GM23248 (cell line): ENCODE measurements at regions not wholly inside any gene's neighbourhood (a gene's known extent, or its start where the extent isn't known, plus 50 kb on each side); places are given as distances from the start of the nearest gene placed in this dataset.

Source experiments
- DNase-seq: peaks from one replicate; pipeline ENCODE4 v3.0.0-alpha.2; 2015
- H2AFZ ChIP-seq: fragments of 200-600 bp; sonication (generic); 2 replicates; pipeline ENCODE4 v1.6.1; 2016; ENCODE audit warnings: antibody characterized with exemption
- H3F3A ChIP-seq: fragments of 200-600 bp; sonication (generic); 2 replicates; pipeline ENCODE4 v1.6.1; 2016; ENCODE audit warnings: mild to moderate bottlenecking, antibody characterized with exemption, mixed run types; ENCODE audit not compliant: insufficient read depth
- H3K27ac ChIP-seq: fragments of 200-600 bp; sonication (generic); 2 replicates; pipeline ENCODE4 v1.5.1; 2016; ENCODE audit warnings: mild to moderate bottlenecking
- H3K27me3 ChIP-seq: fragments of 200-600 bp; sonication (generic); replicated peaks from 2 replicates; pipeline ENCODE4 v1.6.1; 2016; ENCODE audit warnings: mild to moderate bottlenecking; ENCODE audit not compliant: insufficient read depth
- H3K36me3 ChIP-seq: fragments of 200-600 bp; sonication (generic); 2 replicates; pipeline ENCODE4 v1.6.1; 2016; ENCODE audit warnings: low read depth, mild to moderate bottlenecking
- H3K4me1 ChIP-seq: fragments of 200-600 bp; sonication (generic); 2 replicates; pipeline ENCODE4 v1.6.1; 2016; ENCODE audit warnings: mild to moderate bottlenecking; ENCODE audit not compliant: insufficient read depth
- H3K4me2 ChIP-seq: fragments of 200-600 bp; sonication (generic); one replicate; pipeline ENCODE4 v1.6.1; 2016; ENCODE audit warnings: mild to moderate bottlenecking; ENCODE audit not compliant: unreplicated experiment
- H3K4me3 ChIP-seq: fragments of 200-600 bp; sonication (generic); 2 replicates; pipeline ENCODE4 v1.5.1; 2016; ENCODE audit warnings: mild to moderate bottlenecking
- H3K79me2 ChIP-seq: fragments of 200-600 bp; sonication (generic); 2 replicates; pipeline ENCODE4 v1.6.1; 2016; ENCODE audit warnings: mild to moderate bottlenecking; ENCODE audit not compliant: insufficient read depth
- H3K9ac ChIP-seq: fragments of 200-600 bp; sonication (generic); 2 replicates; pipeline ENCODE4 v1.6.1; 2016; ENCODE audit warnings: mild to moderate bottlenecking
- H3K9me2 ChIP-seq: fragments of 200-600 bp; sonication (generic); 2 replicates; pipeline ENCODE4 v1.6.1; 2016; ENCODE audit warnings: mixed run types, mild to moderate bottlenecking, moderate library complexity; ENCODE audit not compliant: insufficient read depth
- H3K9me3 ChIP-seq: fragments of 200-600 bp; sonication (generic); one replicate; pipeline ENCODE4 v1.6.1; 2017; ENCODE audit warnings: low read depth
- H4K20me1 ChIP-seq: fragments of 200-600 bp; sonication (generic); 2 replicates; pipeline ENCODE4 v1.6.0; 2016; ENCODE audit not compliant: insufficient read depth
- EZH2 ChIP-seq: fragments of 200-600 bp; sonication (generic); IDR thresholded peaks from 2 replicates; pipeline ENCODE4 v1.6.1; 2018; ENCODE audit warnings: antibody characterized with exemption, mild to moderate bottlenecking; ENCODE audit not compliant: insufficient read depth, poor library complexity, severe bottlenecking
- EZH2phosphoT487 ChIP-seq: fragments of 200-600 bp; sonication (generic); IDR thresholded peaks from 2 replicates; pipeline ENCODE4 v1.6.1; 2018; ENCODE audit warnings: antibody characterized with exemption, moderate library complexity, mild to moderate bottlenecking, low read depth; ENCODE audit not compliant: insufficient read depth
- WGBS, 2 experiments: methylation state at CpG; one replicate each; pipeline ENCODE4 v1.1.6; 2015 to 2017; ENCODE audit warnings: low lambda C conversion rate in 2 of 2, low coverage in 1 of 2; ENCODE audit errors: missing lambda C conversion rate in 2 of 2; 5-methylcytosine and 5-hydroxymethylcytosine counted together
- in situ Hi-C: fragments of 300-500 bp; cut with MboI; formaldehyde crosslinking; loops from 2 replicates; pipeline ENCODE4 v1.15.0; 2020

- Histone ChIP-seq H3K4me2 (no peak overlapping the region), H2AFZ (no peak overlapping the region), H3K36me3 (no peaks in the 10 kb centered on the region), H4K20me1 (no peaks in the 10 kb centered on the region), H3K4me3 (no peak overlapping the region), H3K4me1 (peaks cover 12% of the 10 kb centered on the region), H3K27ac (no peak overlapping the region), H3F3A (no peaks in the 10 kb centered on the region), H3K27me3 (peaks cover 3% of the 10 kb centered on the region; the same call in 1 of the 2 replicates), H3K79me2 (no peaks in the 10 kb centered on the region), H3K9me2 (no peaks in the 10 kb centered on the region), H3K9me3 (no peaks in the 10 kb centered on the region), H3K9ac (no peak overlapping the region)
- no peak for TF ChIP-seq EZH2
- TF ChIP-seq EZH2phosphoT487: no peak
- no peak for DNase-seq
- in situ Hi-C loops: no loop called here
- WGBS, 2 experiments: 63 to 64% methylated on average over 5 of the region's 5 CpGs
These were observed 81.8 kb upstream of the EGLN3 start for GRCh38 chr14:34032720-34033119.

GRCh38 chr14:34030864-34031263 is 80.0 kb upstream of the EGLN3 start:
- Histone ChIP-seq H4K20me1 (no peaks in the 10 kb centered on the region), H3K36me3 (no peaks in the 10 kb centered on the region), H3K9me2 (no peaks in the 10 kb centered on the region), H3K79me2 (no peaks in the 10 kb centered on the region), H3F3A (no peaks in the 10 kb centered on the region), H3K27me3 (no peaks in the 10 kb centered on the region), H2AFZ (no peak overlapping the region), H3K4me3 (no peak overlapping the region), H3K9ac (no peak overlapping the region), H3K9me3 (no peaks in the 10 kb centered on the region), H3K27ac (no peak overlapping the region), H3K4me2 (peak overlapping the region; percentile 20), H3K4me1 (peaks cover 12% of the 10 kb centered on the region)
- whole genome bisulfite sequencing, 2 experiments: 0 to 3% methylated on average over 1 of the region's 1 CpG
- TF ChIP-seq EZH2phosphoT487 (no peak), EZH2 (no peak)
- in situ Hi-C loops: no loop called here
- DNase-seq: peak; percentile 70

DNA sequence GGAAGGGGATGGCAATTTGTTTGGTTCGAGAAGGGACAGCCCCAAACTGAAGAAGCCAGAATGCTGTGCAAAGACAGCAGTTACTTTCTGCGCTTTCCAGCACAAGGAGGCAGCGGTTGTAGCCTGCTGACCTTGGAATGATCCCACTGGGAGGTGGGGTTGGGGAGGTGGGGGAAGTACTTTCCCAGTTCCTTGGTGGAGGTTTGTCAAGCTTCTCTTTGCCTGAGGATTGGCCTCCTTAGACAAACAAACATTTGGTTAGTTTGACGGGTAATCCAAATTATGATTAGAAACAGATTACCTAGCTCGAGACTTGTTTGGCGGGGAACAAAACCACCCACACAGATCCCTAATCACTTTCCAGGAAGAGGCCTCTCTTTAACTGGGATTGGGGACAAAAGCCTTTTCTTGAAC is 79.1 kb upstream of the EGLN3 start:
- Histone ChIP-seq H3K4me2 (peak overlapping the region; percentile 20), H3K9ac (no peak overlapping the region), H3K79me2 (no peaks in the 10 kb centered on the region)

DNA sequence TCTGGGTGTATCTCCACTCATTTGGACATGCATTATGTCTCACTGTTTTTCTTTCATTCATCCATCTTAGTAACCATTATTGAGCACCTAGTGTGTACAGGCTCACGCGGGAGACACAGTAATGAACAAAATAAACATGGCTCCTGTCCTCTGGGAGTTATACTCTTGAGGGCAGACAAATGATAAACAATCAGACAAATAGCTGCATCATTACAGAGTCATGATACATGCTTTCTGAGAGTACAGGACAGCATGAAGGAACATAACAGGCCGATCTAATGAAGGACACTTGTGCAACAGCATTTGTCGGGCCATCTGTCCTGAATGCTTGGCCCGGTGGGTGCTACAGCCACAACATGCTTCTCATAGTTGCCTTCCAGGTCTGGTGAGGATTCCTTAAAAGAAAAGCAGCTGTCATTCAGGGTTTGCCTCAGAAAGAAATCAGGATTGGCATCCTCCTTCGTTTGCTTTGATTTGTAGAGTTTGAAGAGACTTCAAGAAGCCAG is 77.2 kb upstream of the EGLN3 start:
- Histone ChIP-seq H3K4me2 (no peak overlapping the region), H3K9me3 (no peaks in the 10 kb centered on the region), H3K9ac (no peak overlapping the region), H3K4me1 (peaks cover 12% of the 10 kb centered on the region), H3K27me3 (peaks cover 3% of the 10 kb centered on the region; the same call in 1 of the 2 replicates), H3K4me3 (no peak overlapping the region), H4K20me1 (no peaks in the 10 kb centered on the region), H3F3A (no peaks in the 10 kb centered on the region), H3K79me2 (no peaks in the 10 kb centered on the region), H3K36me3 (no peaks in the 10 kb centered on the region), H2AFZ (no peak overlapping the region), H3K27ac (no peak overlapping the region), H3K9me2 (no peaks in the 10 kb centered on the region)
- TF ChIP-seq EZH2 (no peak), EZH2phosphoT487 (no peak)
- in situ Hi-C loops: no loop called here
- DNase-seq: no peak
- 66 to 70% methylated on average over 6 of the region's 6 CpGs for WGBS, 2 experiments

More for the DNA sequence above, 79.1 kb upstream of the EGLN3 start:
- H3K9me3 ChIP-seq: no peaks in the 10 kb centered on the region
- H3K4me3 ChIP-seq: no peak overlapping the region
- H3F3A ChIP-seq: no peaks in the 10 kb centered on the region
- no peaks in the 10 kb centered on the region for H3K36me3 ChIP-seq
- H3K4me1 ChIP-seq: peaks cover 12% of the 10 kb centered on the region
- WGBS, 2 experiments: 8 to 9% methylated on average over 6 of the region's 6 CpGs
- in situ Hi-C loops: no loop called here
- no peaks in the 10 kb centered on the region; the same call in 1 of the 2 replicates for H3K27me3 ChIP-seq
- no peak for TF ChIP-seq EZH2
- no peak for TF ChIP-seq EZH2phosphoT487
- no peaks in the 10 kb centered on the region for H4K20me1 ChIP-seq
- H2AFZ ChIP-seq: no peak overlapping the region
- no peak overlapping the region for H3K27ac ChIP-seq
- H3K9me2 ChIP-seq: no peaks in the 10 kb centered on the region
- DNase-seq: peak; percentile 38
